ENCODE measurements at regions not wholly inside any gene's neighbourhood (a gene's known extent, or its start where the extent isn't known, plus 50 kb on each side); places are given as distances from the start of the nearest gene placed in this dataset.
"Not testable (repeated sequence)": the region's sequence is repeated elsewhere in the genome, so short reads cannot be mapped to it uniquely, and the experiment has no call there.

GRCh38 chr13:86425170-86425815 lies 626.1 kb upstream of the SLITRK6 start:
- no peak for DNase-seq (ENCODE audit: low spot score)

GRCh38 chr13:86426437-86426836 lies 627.2 kb upstream of the SLITRK6 start:
- DNase-seq (ENCODE audit: low spot score) = no peak

DNA sequence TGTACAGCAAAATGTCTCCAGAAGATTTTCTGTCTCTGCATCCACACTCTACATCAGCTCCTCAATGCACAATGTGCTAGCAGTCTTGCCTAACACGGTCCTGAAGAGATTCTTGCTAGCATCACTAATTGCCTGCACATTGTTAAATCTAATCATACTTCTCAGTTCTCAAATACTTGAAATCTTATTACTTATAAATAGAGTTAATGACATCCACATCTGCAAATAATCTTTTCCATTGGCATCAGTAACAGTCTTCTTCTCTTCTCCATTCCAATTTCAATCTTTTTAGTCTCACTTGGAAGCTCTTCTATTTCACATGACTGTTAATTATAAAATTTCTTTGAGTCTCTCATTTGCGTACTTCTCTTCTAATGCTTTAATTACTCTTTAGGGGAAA lies 630.5 kb upstream of the SLITRK6 start:
- DNase-seq (ENCODE audit: low spot score) = no peak

DNA sequence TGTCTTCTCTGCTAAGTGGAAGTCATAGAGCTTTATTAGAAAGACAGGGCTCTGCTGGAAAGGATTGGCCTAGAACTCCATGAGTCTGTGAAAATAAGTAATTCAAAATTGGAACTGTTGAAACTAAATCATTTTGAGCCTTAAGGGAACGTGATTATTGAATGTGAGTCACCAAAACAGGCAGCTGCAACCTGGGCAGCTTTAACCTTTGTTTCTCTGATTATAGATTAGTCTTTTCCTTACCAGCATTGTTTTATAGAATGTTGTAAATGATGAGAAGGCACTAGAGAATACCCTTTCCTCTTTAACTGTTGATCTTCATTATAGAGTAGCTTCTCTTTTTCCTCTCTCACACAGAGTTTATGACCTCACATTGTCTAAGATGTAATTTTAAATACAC lies 638.8 kb upstream of the SLITRK6 start:
- DNase-seq (ENCODE audit: low spot score) = no peak

DNA sequence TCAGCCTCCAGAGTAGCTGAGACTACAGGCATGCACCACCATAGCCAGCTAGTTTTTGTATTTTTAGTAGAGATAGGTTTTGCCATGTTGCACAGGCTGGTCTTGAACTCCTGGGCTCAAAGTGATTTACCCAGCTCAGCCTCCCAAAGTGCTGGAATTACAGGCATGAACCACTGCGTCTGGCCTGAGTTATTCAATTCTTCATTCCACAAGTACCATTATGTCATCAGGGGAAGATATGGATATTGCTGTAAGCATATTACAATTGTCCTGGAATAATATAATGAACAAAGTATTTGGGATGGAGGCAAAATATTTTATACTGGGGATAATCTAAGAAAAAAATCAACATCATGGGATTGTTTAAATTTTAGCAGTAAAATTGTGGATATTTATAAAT lies 646.0 kb upstream of the SLITRK6 start:
- no peak for DNase-seq (ENCODE audit: low spot score)

GRCh38 chr13:86445672-86446071 lies 646.5 kb upstream of the SLITRK6 start:
- DNase-seq (ENCODE audit: low spot score) = no peak

DNA sequence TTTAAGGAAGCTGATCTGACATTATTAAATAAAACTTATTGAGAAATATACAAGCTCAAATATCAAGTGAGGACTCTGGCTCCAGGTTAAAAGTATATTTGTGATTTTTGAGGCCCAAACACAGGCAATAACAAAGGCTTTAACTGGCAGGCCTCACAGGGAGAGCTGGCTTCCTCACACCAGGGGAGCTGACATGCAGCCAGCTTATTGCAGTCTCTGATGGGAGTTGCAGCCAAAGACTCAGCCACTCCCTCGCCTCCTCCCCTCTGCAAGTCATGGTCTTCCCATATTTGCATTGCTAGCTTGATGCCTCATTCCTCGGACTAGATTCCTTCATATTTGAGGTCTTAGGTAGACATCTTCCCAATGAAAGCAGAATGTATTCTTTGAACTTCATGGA lies 647.1 kb upstream of the SLITRK6 start:
- no peak for DNase-seq (ENCODE audit: low spot score)

DNA sequence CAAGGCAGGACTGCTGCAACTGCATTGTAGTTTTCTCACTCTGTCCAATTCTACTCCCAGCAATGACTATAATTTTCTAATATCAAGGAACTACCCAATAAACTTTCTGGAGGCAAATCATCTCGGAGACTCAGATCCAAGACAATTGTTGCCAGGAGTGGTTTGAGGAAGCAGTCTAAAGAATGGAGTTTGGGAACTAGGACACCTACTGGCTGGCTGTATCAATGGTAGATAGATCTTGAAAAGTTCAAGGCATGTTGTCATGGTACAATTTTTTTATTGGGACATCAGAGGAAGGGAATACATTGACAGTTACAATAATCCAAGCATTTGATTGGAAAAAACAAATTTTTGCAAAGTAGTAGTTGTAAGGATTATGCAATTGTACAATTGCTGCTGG lies 648.3 kb upstream of the SLITRK6 start:
- no peak for DNase-seq (ENCODE audit: low spot score)

GRCh38 chr13:86462011-86462410 lies 662.8 kb upstream of the SLITRK6 start:
- no peak for DNase-seq (ENCODE audit: low spot score)

DNA sequence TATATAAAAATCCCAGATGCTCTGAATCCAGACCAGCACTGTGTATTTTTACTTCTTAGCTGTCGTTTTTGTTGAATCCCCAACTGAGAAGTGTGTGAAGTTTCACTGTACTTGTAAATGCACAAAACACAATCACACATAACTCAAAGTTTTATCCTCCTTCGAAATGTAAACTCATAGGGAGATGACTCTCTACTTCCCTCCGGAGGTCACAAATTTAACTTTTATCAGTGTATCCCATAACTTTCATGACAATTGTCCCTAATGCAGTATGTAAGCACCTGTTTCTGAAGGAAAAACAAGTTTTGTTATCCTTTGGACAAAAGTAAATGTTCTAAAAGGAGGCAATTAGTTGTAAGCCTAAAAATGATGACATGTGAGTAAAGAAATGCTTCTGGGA lies 665.0 kb upstream of the SLITRK6 start:
- no peak for DNase-seq (ENCODE audit: low spot score)

DNA sequence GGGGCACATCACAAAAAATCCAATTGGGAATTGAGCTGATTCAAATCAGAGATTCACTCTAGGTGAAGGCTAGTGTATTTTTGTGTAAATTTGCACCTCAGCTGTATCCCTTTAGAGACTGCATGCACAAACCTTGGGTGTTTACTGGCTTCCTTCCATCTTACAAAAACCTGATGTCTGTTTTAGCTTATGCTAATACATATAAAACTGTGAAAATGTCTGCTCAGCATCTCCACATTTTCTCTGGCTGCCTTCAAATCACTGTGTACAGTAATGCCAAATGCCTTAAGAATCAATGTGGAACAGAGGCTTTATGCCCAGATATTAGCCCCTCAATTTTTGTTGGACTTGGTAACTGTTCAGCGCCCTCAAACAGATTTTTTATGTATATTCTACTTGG lies 675.8 kb upstream of the SLITRK6 start:
- no peak for DNase-seq (ENCODE audit: low spot score)

GRCh38 chr13:86476656-86477055 lies 677.4 kb upstream of the SLITRK6 start:
- no peak for DNase-seq (ENCODE audit: low spot score)

DNA sequence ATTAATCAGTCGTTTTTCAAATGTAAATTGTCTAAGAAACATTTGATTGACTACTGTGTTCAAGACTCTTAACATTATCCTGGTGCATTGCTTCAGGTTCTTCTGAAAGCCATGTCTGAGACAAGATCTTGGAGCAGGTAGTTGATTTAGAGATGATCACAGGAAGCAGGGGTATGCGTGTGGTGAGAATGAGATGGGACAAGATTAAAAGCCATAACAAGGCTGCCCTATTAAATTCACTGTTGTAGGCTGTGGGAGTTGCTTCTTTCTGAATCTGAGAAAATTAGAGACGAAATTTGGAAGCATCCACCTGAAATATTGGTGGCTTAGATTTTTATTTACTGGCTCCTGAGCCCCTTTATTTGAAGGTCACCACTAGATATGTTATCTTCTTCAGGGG lies 687.4 kb upstream of the SLITRK6 start:
- DNase-seq (ENCODE audit: low spot score) = no peak

DNA sequence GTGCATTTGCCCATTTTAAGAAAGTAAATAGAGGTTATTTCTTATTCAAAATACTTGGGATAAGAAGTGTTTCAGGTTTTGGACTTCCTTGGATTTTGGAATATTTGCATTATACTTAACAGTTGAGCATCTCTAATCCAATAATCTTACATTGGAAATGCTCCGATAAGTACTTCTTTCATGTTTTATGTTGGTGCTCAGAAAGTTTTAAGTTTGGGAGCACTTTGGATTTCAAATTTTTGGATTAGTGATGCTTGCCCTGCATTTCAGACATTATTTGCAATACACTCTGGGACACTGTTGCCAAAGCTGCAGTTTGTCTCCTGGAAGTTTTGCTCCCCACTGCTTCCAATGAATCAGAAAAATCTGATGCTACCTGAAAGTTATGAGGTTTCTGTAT lies 691.9 kb upstream of the SLITRK6 start:
- no peak for DNase-seq (ENCODE audit: low spot score)

- DNase-seq (ENCODE audit: low spot score) = not testable (repeated sequence)
Measured at GRCh38 chr13:86501931-86502330, 702.7 kb upstream of the SLITRK6 start.

- no peak for DNase-seq (ENCODE audit: low spot score)
Measured at GRCh38 chr13:86510792-86511191, 711.6 kb upstream of the SLITRK6 start.

GRCh38 chr13:86541461-86541860 lies 742.2 kb upstream of the SLITRK6 start:
- DNase-seq (ENCODE audit: low spot score) = no peak

DNA sequence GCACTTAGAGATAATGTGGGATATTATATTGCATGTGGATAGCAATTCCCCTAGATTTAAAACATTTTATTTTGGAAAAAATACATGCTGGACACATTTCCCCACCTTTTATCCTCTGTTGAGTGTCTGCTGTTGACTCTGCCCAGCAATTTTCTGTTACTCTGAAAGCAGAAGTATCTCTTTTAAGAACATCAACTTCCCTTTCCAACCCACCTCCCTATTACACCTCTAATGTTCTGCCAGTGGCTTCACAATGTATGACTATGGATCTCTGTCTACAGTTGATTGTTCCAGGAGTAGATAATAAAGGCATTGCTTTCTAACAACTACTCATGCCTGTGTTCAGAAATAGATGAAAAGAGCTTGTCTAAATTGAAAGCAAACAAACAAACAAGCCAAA lies 754.8 kb upstream of the SLITRK6 start:
- DNase-seq (ENCODE audit: low spot score) = no peak

DNA sequence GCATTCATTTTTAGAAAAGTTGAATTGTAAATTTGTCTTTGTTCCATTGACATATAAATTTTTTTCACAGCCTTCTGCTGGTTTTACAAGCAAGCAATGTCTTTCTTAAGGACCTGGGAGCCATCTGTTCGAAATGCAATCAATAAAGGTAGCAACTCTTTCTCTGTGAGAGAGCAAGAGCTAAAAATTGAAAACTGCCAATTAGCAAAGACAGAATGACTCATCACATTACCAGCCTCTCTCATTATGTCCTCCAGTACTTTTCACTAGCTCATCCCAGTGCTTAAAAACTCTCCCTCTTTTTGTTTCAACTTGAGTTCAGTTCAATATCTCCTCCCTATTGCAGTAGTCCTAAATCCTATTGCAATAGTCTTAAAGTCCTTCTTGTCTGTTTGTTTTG lies 760.7 kb upstream of the SLITRK6 start:
- DNase-seq (ENCODE audit: low spot score) = no peak

DNA sequence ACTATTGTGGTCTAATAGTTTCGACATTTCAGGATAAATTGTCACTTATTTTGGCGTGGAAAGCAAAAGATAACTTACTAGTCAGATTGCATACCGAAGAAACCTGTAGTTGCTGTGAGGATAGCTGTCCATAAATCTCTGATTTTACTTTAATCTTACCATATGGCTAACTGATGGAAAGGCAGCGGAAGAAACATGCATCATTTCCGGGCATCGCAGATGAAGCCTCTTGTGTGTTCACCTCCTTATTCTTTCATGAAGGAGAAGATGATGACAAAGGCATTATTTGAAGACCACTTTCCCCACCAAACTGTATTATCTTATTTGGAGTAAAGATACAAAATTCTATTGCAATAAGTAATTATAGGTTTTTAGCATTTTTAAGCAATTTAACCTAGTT lies 763.6 kb upstream of the SLITRK6 start:
- no peak for DNase-seq (ENCODE audit: low spot score)

DNA sequence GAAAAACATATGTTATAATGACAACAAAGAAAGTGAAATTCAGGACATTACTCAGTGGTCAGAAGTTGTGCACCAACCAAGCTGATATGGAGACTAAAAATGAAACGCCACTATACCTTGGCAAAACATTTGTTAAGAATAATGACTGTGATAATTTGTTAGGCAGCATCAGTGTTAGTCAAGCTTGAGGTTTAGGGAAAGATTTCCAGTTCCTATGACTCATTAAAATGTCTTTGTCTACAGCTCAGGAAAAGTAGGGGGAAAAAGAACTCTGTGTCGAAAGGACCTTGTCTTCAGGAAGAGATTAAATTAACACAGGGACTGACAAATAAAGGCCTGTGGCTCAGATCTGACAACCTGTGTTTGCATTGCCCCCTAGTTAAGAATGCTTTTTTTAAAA lies 764.1 kb upstream of the SLITRK6 start:
- no peak for DNase-seq (ENCODE audit: low spot score)

- DNase-seq (ENCODE audit: low spot score) = no peak
Measured at GRCh38 chr13:86567119-86567518, 767.9 kb upstream of the SLITRK6 start.

GRCh38 chr13:86569119-86569518 lies 769.9 kb upstream of the SLITRK6 start:
- DNase-seq (ENCODE audit: low spot score) = no peak

- DNase-seq (ENCODE audit: low spot score) = no peak
Measured at GRCh38 chr13:86569974-86570373, 770.8 kb upstream of the SLITRK6 start.

- no peak for DNase-seq (ENCODE audit: low spot score)
Measured at GRCh38 chr13:86572115-86572514, 772.9 kb upstream of the SLITRK6 start.
